Type B pancreatic cell (in vitro differentiated cells): ENCODE measurements at regions not wholly inside any gene's neighbourhood (a gene's known extent, or its start where the extent isn't known, plus 50 kb on each side); places are given as distances from the start of the nearest gene placed in this dataset.

Source experiments
- DNase-seq: peaks from one replicate; pipeline ENCODE4 v3.0.0; 2021; ENCODE audit warnings: mixed read lengths; ENCODE audit not compliant: unreplicated experiment; ENCODE audit errors: extremely low spot score
- H3K27ac Mint-ChIP-seq: 2 replicates; pipeline ENCODE4 v1.8.0; 2021; ENCODE audit warnings: mild to moderate bottlenecking, mixed read lengths
- H3K27me3 Mint-ChIP-seq: 2 replicates; pipeline ENCODE4 v1.8.0; 2021; ENCODE audit warnings: mixed read lengths
- H3K36me3 Mint-ChIP-seq: 2 replicates; pipeline ENCODE4 v1.8.0; 2021; ENCODE audit warnings: mixed read lengths
- H3K4me1 Mint-ChIP-seq: one replicate; pipeline ENCODE4 v1.8.0; 2021; ENCODE audit warnings: mixed read lengths; ENCODE audit not compliant: unreplicated experiment
- H3K4me3 Mint-ChIP-seq: 2 replicates; pipeline ENCODE4 v1.8.0; 2021; ENCODE audit warnings: mild to moderate bottlenecking, mixed read lengths
- H3K9me3 Mint-ChIP-seq: 2 replicates; pipeline ENCODE4 v1.8.0; 2021; ENCODE audit warnings: mixed read lengths
- CTCF ChIP-seq: fragments of 200-600 bp; sonication (generic); conservative IDR thresholded peaks from 2 replicates; pipeline ENCODE4 v1.5.0; 2021; ENCODE audit warnings: antibody characterized with exemption, mild to moderate bottlenecking

- no peak overlapping the region for H3K27ac Mint-ChIP-seq
Observed at GRCh38 chr7:118055647-118056046, 128.3 kb upstream of the LSM8 start.

GRCh38 chr7:118057404-118057803 lies 126.6 kb upstream of the LSM8 start:
- TF ChIP-seq CTCF: no peak
- no peak overlapping the region for H3K4me3 Mint-ChIP-seq
- H3K9me3 Mint-ChIP-seq: no peaks in the 10 kb centered on the region
- no peaks in the 10 kb centered on the region for H3K36me3 Mint-ChIP-seq
- H3K4me1 Mint-ChIP-seq: peaks cover 11% of the 10 kb centered on the region
- H3K27ac Mint-ChIP-seq: no peak overlapping the region
- H3K27me3 Mint-ChIP-seq: no peaks in the 10 kb centered on the region
- DNase-seq: no peak

More at GRCh38 chr7:118055647-118056046, 128.3 kb upstream of the LSM8 start:
- no peaks in the 10 kb centered on the region for H3K27me3 Mint-ChIP-seq
- peaks cover 17% of the 10 kb centered on the region for H3K4me1 Mint-ChIP-seq
- H3K9me3 Mint-ChIP-seq: no peaks in the 10 kb centered on the region
- no peak for TF ChIP-seq CTCF
- DNase-seq: no peak
- no peak overlapping the region for H3K4me3 Mint-ChIP-seq
- no peaks in the 10 kb centered on the region for H3K36me3 Mint-ChIP-seq

GRCh38 chr7:118059209-118059608 lies 124.8 kb upstream of the LSM8 start:
- no peaks in the 10 kb centered on the region for H3K9me3 Mint-ChIP-seq
- H3K27me3 Mint-ChIP-seq: no peaks in the 10 kb centered on the region
- no peak overlapping the region for H3K27ac Mint-ChIP-seq
- TF ChIP-seq CTCF: no peak
- peaks cover 5% of the 10 kb centered on the region for H3K4me1 Mint-ChIP-seq
- H3K36me3 Mint-ChIP-seq: no peaks in the 10 kb centered on the region
- DNase-seq: no peak
- no peak overlapping the region for H3K4me3 Mint-ChIP-seq

GRCh38 chr7:118060692-118061091 lies 123.3 kb upstream of the LSM8 start:
- Mint-ChIP-seq H3K9me3 (no peaks in the 10 kb centered on the region), H3K27me3 (no peaks in the 10 kb centered on the region), H3K4me3 (no peak overlapping the region), H3K4me1 (peaks cover 5% of the 10 kb centered on the region), H3K27ac (no peak overlapping the region), H3K36me3 (no peaks in the 10 kb centered on the region)
- DNase-seq: no peak
- no peak for TF ChIP-seq CTCF

GRCh38 chr7:118061386-118061785 lies 122.6 kb upstream of the LSM8 start:
- Mint-ChIP-seq H3K27me3 (no peaks in the 10 kb centered on the region), H3K9me3 (no peaks in the 10 kb centered on the region), H3K27ac (no peak overlapping the region), H3K36me3 (no peaks in the 10 kb centered on the region), H3K4me3 (no peak overlapping the region), H3K4me1 (peaks cover 5% of the 10 kb centered on the region)
- no peak for TF ChIP-seq CTCF
- no peak for DNase-seq
